ENCODE measurements at regions not wholly inside any gene's neighbourhood (a gene's known extent, or its start where the extent isn't known, plus 50 kb on each side); places are given as distances from the start of the nearest gene placed in this dataset.

GRCh38 chr6:40718401-40718800, 131.2 kb upstream of the LRFN2 start:
- TF ChIP-seq POLR2A (IDR thresholded peaks at IDR 0.05) (no peak), CTCF (IDR thresholded peaks at IDR 0.05) (no peak)
